GM19452 (cell line): ENCODE measurements at regions not wholly inside any gene's neighbourhood (a gene's known extent, or its start where the extent isn't known, plus 50 kb on each side); places are given as distances from the start of the nearest gene placed in this dataset.
"Not testable (repeated sequence)": the region's sequence is repeated elsewhere in the genome, so short reads cannot be mapped to it uniquely, and the experiment has no call there.

Experiments
- ATAC-seq: cut with Tn5 transposase; IDR thresholded peaks from one replicate; pipeline ENCODE4 v1.9.1; 2021; ENCODE audit not compliant: unreplicated experiment

- no peak for ATAC-seq
Observed at GRCh38 chr12:105423237-105423636, 92.7 kb downstream of the C12orf75 start.

DNA sequence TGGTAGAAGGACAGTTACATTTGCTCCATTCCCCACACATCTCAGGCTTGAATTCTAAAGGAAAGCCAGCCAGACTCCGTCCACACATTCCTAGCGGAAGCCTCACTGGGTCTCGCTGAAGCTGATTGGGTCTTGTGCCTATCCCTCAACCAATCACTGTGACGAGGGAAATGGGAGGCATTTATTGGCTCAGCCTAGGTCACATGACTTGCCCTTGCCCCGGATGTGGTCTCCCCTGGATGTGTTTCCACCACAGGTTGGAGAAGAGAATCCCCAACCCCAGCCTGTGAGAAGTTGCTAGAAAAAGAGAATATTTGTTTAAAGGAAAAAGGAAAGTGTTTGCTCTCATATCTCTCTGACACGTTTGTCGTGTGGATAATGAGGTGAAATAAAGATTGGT lies 93.4 kb downstream of the C12orf75 start:
- ATAC-seq: no peak

DNA sequence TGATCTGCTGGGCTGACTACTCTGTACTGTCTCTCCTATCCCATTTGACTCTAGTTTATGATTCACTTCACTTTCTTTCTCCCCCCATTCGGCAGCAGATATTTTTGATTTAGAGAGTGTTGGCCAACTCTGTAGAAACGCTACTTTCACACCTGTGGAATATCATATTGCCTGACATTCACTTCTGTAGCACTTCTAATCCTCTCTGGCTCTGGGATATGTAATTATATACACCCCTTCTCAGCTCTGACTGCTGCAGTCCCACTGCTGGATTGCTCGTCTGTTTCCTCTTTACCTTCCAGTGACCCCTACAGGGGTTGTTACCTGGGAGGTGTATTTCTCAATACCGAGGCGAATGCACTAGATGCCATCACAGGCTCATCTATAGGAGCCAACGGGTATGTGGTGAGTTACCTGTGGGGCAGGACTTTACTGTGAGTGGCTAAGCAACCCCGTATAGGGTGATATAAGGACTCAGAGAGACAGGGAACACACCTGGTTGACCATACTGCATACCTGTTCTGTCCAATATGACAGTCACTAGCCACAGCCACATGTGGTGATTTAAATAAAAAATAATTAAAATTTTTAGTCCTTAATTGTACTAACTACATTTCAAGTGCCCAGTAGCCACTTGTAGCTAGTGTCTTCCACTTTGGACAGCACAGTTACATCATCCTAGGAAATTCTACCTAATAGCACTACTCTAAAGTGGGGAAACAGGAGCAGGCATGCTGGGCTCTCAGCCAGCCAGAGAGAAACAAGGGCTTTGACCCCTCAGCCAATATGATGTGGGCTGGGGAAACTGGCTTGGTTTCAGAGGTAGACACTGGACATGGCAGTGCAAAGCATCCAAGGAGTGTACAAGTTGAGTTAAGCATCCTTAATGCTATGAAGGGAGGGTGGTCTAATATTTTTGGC lies 95.0 kb downstream of the C12orf75 start:
- ATAC-seq: no peak

- no peak for ATAC-seq
Observed at GRCh38 chr12:105426766-105427165, 96.3 kb downstream of the C12orf75 start.

DNA sequence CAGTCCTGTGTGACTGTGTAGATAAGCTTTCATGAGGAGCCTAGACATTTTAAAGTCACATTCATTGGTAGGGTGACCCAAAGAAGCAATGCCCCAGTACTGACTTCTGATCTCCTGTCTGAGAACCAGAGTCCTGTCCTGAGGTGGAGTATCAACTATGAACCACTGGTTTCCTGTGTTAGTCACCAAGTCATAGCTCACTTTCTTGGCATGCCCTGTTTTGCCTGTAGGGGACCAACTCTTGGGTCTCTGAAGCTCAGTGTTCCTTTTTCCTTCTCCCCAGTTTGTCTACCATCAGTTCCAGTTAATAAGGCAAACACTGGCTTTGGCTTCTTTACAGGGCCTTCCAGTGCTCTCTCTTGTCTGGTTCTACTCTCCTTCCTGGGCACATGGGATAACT lies 97.4 kb downstream of the C12orf75 start:
- no peak for ATAC-seq

- no peak for ATAC-seq
Observed at GRCh38 chr12:105428793-105429395, 98.4 kb downstream of the C12orf75 start.

DNA sequence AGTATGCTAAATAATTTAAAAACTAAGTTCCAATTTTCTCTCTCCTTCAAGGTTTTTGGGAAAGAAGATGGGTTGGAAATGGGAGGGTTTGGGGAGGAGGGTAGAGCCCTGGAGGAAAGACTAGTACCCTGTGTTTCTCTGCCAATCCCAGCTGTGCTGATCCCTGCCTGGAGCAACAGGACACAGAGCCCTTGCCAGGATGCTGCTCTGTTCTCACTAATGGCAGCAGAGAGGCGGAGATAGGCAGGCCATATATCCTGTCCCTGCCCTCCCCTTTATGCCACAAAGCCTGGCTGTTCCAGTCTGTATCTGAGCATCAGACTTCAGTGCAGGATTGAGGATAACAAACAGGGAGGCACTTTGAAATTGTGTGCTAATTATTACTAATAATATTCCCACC lies 99.0 kb downstream of the C12orf75 start:
- ATAC-seq: no peak

DNA sequence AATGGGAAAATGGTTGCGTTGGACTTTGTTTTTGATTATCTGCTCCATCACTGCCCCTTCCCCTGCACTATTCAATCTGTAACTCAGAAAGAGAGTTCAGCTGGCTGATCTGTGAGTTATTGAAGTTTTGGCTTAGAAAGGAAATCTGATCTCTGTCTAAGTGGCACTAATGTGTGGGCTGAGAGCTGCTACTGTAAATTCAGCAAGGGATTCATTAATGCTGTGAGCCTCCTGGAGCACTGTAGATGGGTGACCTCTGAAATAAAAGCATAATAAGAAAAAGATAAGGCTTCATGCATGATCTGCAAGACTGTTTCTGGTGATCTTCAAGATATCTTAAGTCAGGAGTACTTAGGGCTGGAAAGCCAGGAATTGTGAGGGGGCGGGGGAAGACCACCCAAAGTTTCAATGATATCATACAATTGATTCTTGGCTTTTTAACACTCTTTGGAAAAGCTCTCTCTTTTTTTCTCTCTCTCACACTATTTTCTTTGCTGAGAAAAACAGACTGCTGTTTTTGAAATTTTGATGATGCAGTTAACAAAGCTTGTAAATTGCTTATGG lies 101.1 kb downstream of the C12orf75 start:
- no peak for ATAC-seq

DNA sequence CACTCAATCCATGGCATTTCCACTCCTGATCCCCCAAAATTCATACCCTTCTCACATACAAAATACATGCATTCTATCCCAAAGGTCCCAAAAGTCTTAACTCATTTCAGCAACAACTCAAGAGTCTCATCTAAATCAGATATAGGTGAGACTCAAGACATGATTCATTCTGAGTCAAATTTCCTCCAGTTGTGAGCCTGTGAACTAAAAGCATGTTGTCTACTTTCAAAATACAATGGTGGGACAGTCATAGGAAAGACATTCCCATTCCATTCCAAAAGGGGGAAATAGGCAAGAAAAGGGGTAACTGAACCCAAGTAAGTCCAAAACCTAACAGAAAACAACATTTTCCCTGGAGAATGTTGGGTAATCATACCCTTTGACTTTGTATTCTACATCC lies 103.3 kb downstream of the C12orf75 start:
- no peak for ATAC-seq

GRCh38 chr12:105436636-105437035 lies 106.1 kb downstream of the C12orf75 start:
- ATAC-seq: no peak

- no peak for ATAC-seq
Observed at GRCh38 chr12:105440037-105440664, 109.7 kb downstream of the C12orf75 start.

DNA sequence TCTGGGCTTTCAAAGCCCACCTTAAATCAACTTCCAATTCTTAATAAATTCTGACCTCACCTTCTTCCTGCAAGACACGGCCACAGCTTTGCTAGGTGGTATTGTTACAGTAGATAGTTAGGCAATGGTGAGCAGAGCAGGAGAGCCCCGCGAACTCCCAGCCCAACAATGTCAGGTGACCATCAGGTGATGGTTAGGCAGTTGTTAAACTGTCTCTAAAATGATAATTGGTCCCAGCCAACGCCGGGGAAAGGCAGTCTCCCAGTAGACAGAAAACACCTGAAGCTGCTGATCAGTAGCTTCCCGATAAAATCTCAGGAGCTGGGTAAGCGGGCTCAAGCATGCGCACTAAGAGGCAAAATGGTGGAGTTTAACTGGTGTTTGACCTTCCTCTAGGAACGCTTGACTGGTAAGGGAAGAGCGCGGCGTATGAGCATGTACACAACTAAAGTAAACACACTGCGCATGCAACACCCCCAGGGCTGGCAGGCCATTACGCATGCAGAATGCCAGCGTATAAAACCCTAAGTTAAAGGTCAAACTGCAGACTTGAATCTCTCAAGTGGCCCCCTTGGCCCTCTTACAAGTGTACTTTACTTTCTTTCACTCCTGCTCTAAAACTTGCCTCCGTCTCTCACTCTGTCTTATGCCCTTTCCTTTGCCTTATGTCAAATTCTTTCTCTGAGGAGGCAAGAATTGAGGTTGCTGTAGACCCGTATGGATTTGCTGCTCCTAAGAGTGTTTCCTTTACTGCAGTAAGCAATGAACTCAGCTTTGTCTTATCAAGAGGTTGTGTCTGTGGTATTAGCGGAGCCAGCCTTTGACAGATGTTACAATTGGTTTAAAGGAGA lies 113.5 kb downstream of the C12orf75 start:
- ATAC-seq: no peak

DNA sequence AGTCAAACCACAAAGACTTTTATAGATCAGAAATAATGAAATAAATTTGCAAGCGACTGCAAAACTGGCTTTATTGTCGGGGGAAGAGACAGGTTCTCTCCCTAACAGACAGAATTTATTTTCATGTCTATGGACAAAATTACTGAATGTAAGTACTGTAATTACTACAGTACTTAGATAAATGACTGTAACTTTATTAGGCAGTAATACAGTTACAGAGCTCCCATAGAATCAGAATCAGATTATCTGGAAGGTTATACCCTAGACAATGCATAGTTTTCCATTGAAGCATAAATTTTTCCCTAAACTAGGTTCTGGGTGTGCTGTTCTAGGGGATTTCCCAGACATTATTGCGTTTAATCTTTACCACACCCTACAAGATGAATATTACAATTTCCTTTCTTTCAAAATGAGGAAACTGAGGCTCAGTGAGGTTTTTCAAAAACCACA lies 114.2 kb downstream of the C12orf75 start:
- no peak for ATAC-seq

GRCh38 chr12:105445249-105445648 lies 114.8 kb downstream of the C12orf75 start:
- ATAC-seq: no peak

GRCh38 chr12:105445649-105446048 lies 115.2 kb downstream of the C12orf75 start:
- no peak for ATAC-seq

GRCh38 chr12:105446460-105446859 lies 116.0 kb downstream of the C12orf75 start:
- not testable (repeated sequence) for ATAC-seq

- ATAC-seq: no peak
Observed at GRCh38 chr12:105449431-105449830, 118.9 kb downstream of the C12orf75 start.

GRCh38 chr12:105451211-105451610 lies 120.7 kb downstream of the C12orf75 start:
- no peak for ATAC-seq

GRCh38 chr12:105451798-105452197 lies 121.3 kb downstream of the C12orf75 start:
- no peak for ATAC-seq

DNA sequence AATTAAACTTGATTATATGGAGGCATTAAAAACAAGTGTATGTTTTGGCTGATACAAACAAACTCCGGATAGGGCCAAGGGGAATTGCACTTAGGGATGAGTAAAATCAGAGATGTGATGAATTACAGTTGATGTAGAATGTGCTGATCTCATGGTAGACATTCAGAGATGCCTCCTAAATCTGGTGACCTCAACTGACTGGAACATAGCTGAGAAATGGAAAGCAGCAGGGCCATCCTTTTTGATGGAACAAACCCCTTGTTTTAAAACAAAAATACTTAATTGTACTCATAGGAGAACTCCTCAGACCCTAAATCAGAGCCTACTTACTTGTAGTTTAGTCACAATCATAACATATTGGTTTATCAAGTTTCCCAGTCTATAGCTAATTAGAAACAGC lies 122.8 kb downstream of the C12orf75 start:
- ATAC-seq: no peak

- ATAC-seq: no peak
Observed at GRCh38 chr12:105454688-105455087, 124.2 kb downstream of the C12orf75 start.
